ENCODE measurements at regions not wholly inside any gene's neighbourhood (a gene's known extent, or its start where the extent isn't known, plus 50 kb on each side); places are given as distances from the start of the nearest gene placed in this dataset.

DNA sequence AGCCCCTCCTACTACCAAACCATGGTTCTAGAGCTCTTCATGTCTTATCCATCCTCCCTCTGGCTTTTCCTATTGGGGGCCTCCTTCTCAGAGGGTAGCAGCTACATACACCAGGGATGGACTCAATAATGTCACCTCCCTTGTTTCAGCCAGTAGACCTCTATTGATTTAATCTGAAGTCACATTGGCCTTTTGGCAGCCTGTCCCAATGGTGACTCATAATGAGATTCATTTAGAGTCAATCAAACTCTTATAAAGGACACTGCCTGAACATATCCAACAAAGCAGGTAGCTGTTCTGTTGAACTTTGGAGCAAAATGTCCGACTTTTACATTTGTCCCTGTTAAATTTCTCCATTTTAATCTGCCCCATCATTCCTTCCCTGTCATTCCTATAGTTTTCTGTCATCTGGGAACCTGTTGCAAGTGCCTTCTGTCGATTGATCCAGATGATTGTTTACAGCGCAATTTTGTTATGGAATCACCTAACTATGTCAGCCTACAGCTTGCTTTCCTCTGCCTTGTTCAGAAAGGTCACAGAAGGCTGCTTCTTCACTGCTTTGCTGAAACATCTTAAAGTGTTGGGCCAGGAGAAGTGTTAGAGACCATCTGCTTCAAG lies 105.9 kb downstream of the ETS2 start:
- Mint-ChIP-seq H3K4me1 (ENCODE audit: low read depth) (no peaks in the 10 kb centered on the region), H3K4me3 (no peak overlapping the region), H3K9me3 (no peaks in the 10 kb centered on the region), H3K36me3 (ENCODE audit: low read depth) (no peaks in the 10 kb centered on the region), H3K27me3 (peaks cover 12% of the 10 kb centered on the region), H3K27ac (no peak overlapping the region)
- Histone ChIP-seq H3K36me3 (ENCODE audit: insufficient read depth, low read length) (no peaks in the 10 kb centered on the region), H3K4me3 (ENCODE audit: low read length) (no peak overlapping the region), H3K27me3 (ENCODE audit: control insufficient read depth in 1 of 2, insufficient read depth in 2 of 2, low read length in 2 of 2) (peaks cover 0 to 4% of the 10 kb centered on the region in 2 experiments), H3K27ac (ENCODE audit: low read depth in 1 of 2, low read length in 2 of 2) (no peak overlapping the region), H3K9me3 (ENCODE audit: control insufficient read depth in 1 of 2, insufficient read depth in 1 of 2, low read length in 2 of 2) (peaks cover 0 to 10% of the 10 kb centered on the region in 2 experiments), H3K4me1 (ENCODE audit: insufficient read depth, low read length) (no peaks in the 10 kb centered on the region)
- no peak for TF ChIP-seq CTCF (IDR thresholded peaks at IDR 0.05)
- ATAC-seq (ENCODE audit: poor library complexity) (no peak), DNase-seq (no peak)
- POLR2A ChIA-PET, result no interaction called here
- intact Hi-C loops (cut with DNase I, micrococcal nuclease), result no loop called here
- CTCF ChIA-PET, result no interaction called here

DNA sequence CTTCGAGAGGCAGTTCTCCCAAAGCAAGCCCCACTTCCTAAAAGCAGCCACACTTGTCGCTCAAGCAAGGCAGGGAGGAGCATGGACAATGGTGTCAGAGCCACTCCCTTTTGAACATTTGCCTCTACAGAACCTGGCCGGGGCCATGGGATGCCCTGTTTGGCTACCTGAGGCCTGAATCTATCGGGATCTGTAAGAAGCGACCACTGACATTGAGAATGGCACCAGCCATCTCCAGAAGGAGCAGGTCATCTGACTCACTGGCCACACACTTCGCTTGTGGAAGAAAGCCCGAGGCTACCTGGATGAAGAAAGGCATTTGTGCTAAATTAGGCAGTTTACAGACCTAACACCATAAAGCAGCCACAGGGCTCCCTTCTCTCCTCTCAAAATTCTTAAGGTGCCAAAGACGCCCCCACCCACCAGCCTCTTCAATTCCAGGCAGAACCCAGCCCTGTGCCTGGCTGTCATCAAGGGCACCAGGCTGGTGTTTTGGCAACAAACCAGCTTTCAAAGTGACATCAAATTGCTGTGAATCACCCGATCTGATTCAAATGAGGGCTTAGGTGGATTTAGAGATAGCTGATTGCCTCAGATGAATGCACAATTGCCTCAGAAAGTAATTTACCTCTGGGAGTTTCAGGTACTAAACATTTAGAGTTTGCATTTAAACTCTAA lies 104.8 kb downstream of the ETS2 start:
- Mint-ChIP-seq H3K27ac (no peak overlapping the region), H3K36me3 (ENCODE audit: low read depth) (no peaks in the 10 kb centered on the region), H3K9me3 (no peaks in the 10 kb centered on the region), H3K4me1 (ENCODE audit: low read depth) (no peaks in the 10 kb centered on the region), H3K27me3 (peaks cover 4% of the 10 kb centered on the region), H3K4me3 (no peak overlapping the region)
- DNase-seq (no peak), ATAC-seq (ENCODE audit: poor library complexity) (no peak)
- Histone ChIP-seq H3K36me3 (ENCODE audit: insufficient read depth, low read length) (no peaks in the 10 kb centered on the region), H3K9me3 (ENCODE audit: control insufficient read depth in 1 of 2, insufficient read depth in 1 of 2, low read length in 2 of 2) (peaks cover 0 to 10% of the 10 kb centered on the region in 2 experiments), H3K4me3 (ENCODE audit: low read length) (no peak overlapping the region), H3K27ac (ENCODE audit: low read depth in 1 of 2, low read length in 2 of 2) (no peak overlapping the region), H3K4me1 (ENCODE audit: insufficient read depth, low read length) (no peaks in the 10 kb centered on the region), H3K27me3 (ENCODE audit: control insufficient read depth in 1 of 2, insufficient read depth in 2 of 2, low read length in 2 of 2) (peaks cover 0 to under 1% of the 10 kb centered on the region in 2 experiments)
- ChIA-PET POLR2A (no interaction called here), CTCF (no interaction called here)
- no peak for TF ChIP-seq CTCF (IDR thresholded peaks at IDR 0.05)
- intact Hi-C loops (cut with DNase I, micrococcal nuclease), result no loop called here

GRCh38 chr21:38909929-38910328 lies 104.2 kb downstream of the ETS2 start:
- H3K9me3 Mint-ChIP-seq, result no peaks in the 10 kb centered on the region
- ATAC-seq (ENCODE audit: poor library complexity), result no peak
- no peaks in the 10 kb centered on the region for H3K4me1 ChIP-seq (ENCODE audit: insufficient read depth, low read length)
- no peak for DNase-seq
- H3K27ac ChIP-seq (ENCODE audit: low read depth in 1 of 2, low read length in 2 of 2), result no peak overlapping the region
- H3K4me3 ChIP-seq (ENCODE audit: low read length), result no peak overlapping the region
- ChIA-PET POLR2A (no interaction called here), CTCF (no interaction called here)
- H3K27ac Mint-ChIP-seq, result no peak overlapping the region
- no peaks in the 10 kb centered on the region for H3K36me3 ChIP-seq (ENCODE audit: insufficient read depth, low read length)
- no peaks in the 10 kb centered on the region for H3K36me3 Mint-ChIP-seq (ENCODE audit: low read depth)
- no peak overlapping the region for H3K4me3 Mint-ChIP-seq
- peaks cover 0 to 10% of the 10 kb centered on the region in 2 experiments for H3K9me3 ChIP-seq (ENCODE audit: control insufficient read depth in 1 of 2, insufficient read depth in 1 of 2, low read length in 2 of 2)
- no peak for TF ChIP-seq CTCF (IDR thresholded peaks at IDR 0.05)
- no peaks in the 10 kb centered on the region for H3K27me3 ChIP-seq (ENCODE audit: control insufficient read depth in 1 of 2, insufficient read depth in 2 of 2, low read length in 2 of 2)
- intact Hi-C loops (cut with DNase I, micrococcal nuclease), result no loop called here
- no peaks in the 10 kb centered on the region for H3K4me1 Mint-ChIP-seq (ENCODE audit: low read depth)
- H3K27me3 Mint-ChIP-seq, result peaks cover 4% of the 10 kb centered on the region

Measured in CD4-positive, alpha-beta T cell (primary cell).